ENCODE measurements at regions not wholly inside any gene's neighbourhood (a gene's known extent, or its start where the extent isn't known, plus 50 kb on each side); places are given as distances from the start of the nearest gene placed in this dataset.

DNA sequence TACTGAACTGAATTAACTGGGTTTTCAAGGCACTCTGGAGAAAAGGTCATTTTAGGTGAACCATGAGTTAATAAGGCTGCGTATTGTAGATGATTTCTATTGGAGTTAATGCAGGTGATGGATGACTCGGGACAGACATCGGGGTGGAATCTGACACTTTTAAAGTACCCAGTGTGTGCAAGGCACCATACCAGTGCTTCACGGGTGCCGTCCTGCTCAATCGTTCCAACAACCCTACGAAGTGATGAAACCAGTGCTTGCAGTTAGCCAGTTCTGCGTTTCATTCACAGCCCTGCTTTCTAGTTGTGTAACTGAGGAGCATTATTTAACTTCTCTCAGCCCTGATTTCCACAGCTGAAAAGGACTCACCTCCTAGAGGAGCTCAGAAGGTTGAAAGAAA, 216.5 kb downstream of the BARX2 start:
- Histone ChIP-seq H4K8ac (ENCODE audit: low read depth in 2 of 2, low read length in 2 of 2) (no peak overlapping the region), H3K14ac (replicated peaks; ENCODE audit: low read depth, low read length) (no peak overlapping the region), H3K27me3 (ENCODE audit: control insufficient read depth, insufficient read depth, low read length) (no peaks in the 10 kb centered on the region), H3K4me3 (ENCODE audit: insufficient read depth, low read depth, low read length) (no peak overlapping the region), H2BK20ac (ENCODE audit: low read depth, low read length) (no peak overlapping the region), H3K4me1 (ENCODE audit: control insufficient read depth, insufficient read depth, low read length) (no peaks in the 10 kb centered on the region), H3K56ac (ENCODE audit: extremely low read depth, insufficient read depth, low read length) (no peak overlapping the region), H2BK15ac (ENCODE audit: low read depth, low read length) (no peak overlapping the region), H3K4me2 (ENCODE audit: low read depth, low read length) (no peak overlapping the region), H3K36me3 (ENCODE audit: control insufficient read depth, insufficient read depth, low read length) (no peaks in the 10 kb centered on the region), H2AK9ac (replicated peaks; ENCODE audit: low read depth, low read length, poor library complexity) (no peak overlapping the region), H3K9me1 (ENCODE audit: insufficient read depth, low read length) (no peaks in the 10 kb centered on the region), H3K9me3 (ENCODE audit: control insufficient read depth, insufficient read depth, low read length) (no peaks in the 10 kb centered on the region), H3K18ac (ENCODE audit: low read depth, low read length) (no peak overlapping the region), H2BK5ac (ENCODE audit: low read depth, low read length, poor library complexity, severe bottlenecking) (no peak overlapping the region), H3K4ac (ENCODE audit: low read depth, low read length) (no peak overlapping the region), H3K9ac (ENCODE audit: low read depth, low read length) (no peak overlapping the region), H3K79me1 (ENCODE audit: low read depth in 1 of 2, low read length in 2 of 2) (no peaks in the 10 kb centered on the region), H2AK5ac (ENCODE audit: low read depth, low read length) (no peak overlapping the region), H3K27ac (ENCODE audit: insufficient read depth, low read length) (no peak overlapping the region), H2BK120ac (ENCODE audit: low read depth, low read length) (no peak overlapping the region), H4K91ac (ENCODE audit: insufficient read depth, low read depth, low read length) (no peak overlapping the region), H4K20me1 (ENCODE audit: insufficient read depth, low read length) (no peaks in the 10 kb centered on the region), H4K5ac (ENCODE audit: low read depth, low read length) (no peak overlapping the region), H2AFZ (replicated peaks; ENCODE audit: low read length, poor library complexity) (no peak overlapping the region), H3K23ac (ENCODE audit: low read depth, low read length) (no peak overlapping the region)
- no peak for ATAC-seq (ENCODE audit: low read depth)
- ChIA-PET POLR2A (ENCODE audit: unreplicated experiment) (no interaction called here), CTCF (interaction anchor here (0.6 kb wide), 1 partner anchor 105 kb away, joined by 3 read pairs; no protein-coding TSS in a partner anchor)
- intact Hi-C loops (cut with micrococcal nuclease) (no loop called here), dilution Hi-C loops (cut with HindIII; ENCODE audit: low sequenced_read_pairs, unreplicated experiment) (no loop called here), in situ Hi-C loops (cut with MboI; ENCODE audit: low sequenced_read_pairs) (no loop called here)
- TF ChIP-seq ELK1 (IDR thresholded peaks at IDR 0.05; ENCODE audit: borderline replicate concordance, low read depth, low read length) (no peak), SMC3 (IDR thresholded peaks at IDR 0.05; ENCODE audit: low read depth, low read length) (no peak), MXI1 (IDR thresholded peaks at IDR 0.05; ENCODE audit: borderline replicate concordance, low read depth, low read length) (no peak)
- BruUV-seq (replicated peaks) = no TSS peak
- DNase-seq = no peak
- 89% methylated on average over 3 of the region's 8 CpGs; no CpG with 5 or more reads in 1 of the 2 experiments for WGBS, 2 experiments (ENCODE audit: extremely low coverage in 2 of 2, insufficient read length in 1 of 2)

Measured in IMR-90 (cell line).